Fibroblast of mammary gland (primary cell): ENCODE measurements at regions not wholly inside any gene's neighbourhood (a gene's known extent, or its start where the extent isn't known, plus 50 kb on each side); places are given as distances from the start of the nearest gene placed in this dataset.

Source experiments
- DNase-seq: peaks from one replicate; pipeline ENCODE4 v3.0.0-alpha.2; 2010; ENCODE audit warnings: low read depth
- H3K4me3 ChIP-seq: 2 replicates; pipeline ENCODE4 v1.5.1; 2011; ENCODE audit warnings: low read depth, mild to moderate bottlenecking, low read length, moderate library complexity; ENCODE audit not compliant: control insufficient read depth
- CTCF ChIP-seq: conservative IDR thresholded peaks from 2 replicates; pipeline ENCODE4 v1.5.1; 2011; ENCODE audit warnings: low read depth, low read length, inconsistent platforms; ENCODE audit not compliant: control insufficient read depth, insufficient read depth

GRCh38 chr2:39858677-39859076 lies 79.6 kb upstream of the THUMPD2 start:
- no peak for DNase-seq
- TF ChIP-seq CTCF = no peak
- no peak overlapping the region for H3K4me3 ChIP-seq

GRCh38 chr2:39855856-39856255 lies 76.8 kb upstream of the THUMPD2 start:
- H3K4me3 ChIP-seq = no peak overlapping the region
- DNase-seq = no peak
- no peak for TF ChIP-seq CTCF

GRCh38 chr2:39854771-39855170 lies 75.7 kb upstream of the THUMPD2 start:
- TF ChIP-seq CTCF = no peak
- DNase-seq = no peak
- H3K4me3 ChIP-seq = no peak overlapping the region

GRCh38 chr2:39852831-39853230 lies 73.8 kb upstream of the THUMPD2 start:
- no peak overlapping the region for H3K4me3 ChIP-seq
- no peak for DNase-seq
- no peak for TF ChIP-seq CTCF

- peak; percentile 24 for TF ChIP-seq CTCF
- peak; percentile 50 for DNase-seq
- H3K4me3 ChIP-seq = no peak overlapping the region
Measured at GRCh38 chr2:39851651-39852110, 72.6 kb upstream of the THUMPD2 start.

GRCh38 chr2:39851251-39851650 lies 72.2 kb upstream of the THUMPD2 start:
- no peak for TF ChIP-seq CTCF
- H3K4me3 ChIP-seq = no peak overlapping the region
- no peak for DNase-seq

GRCh38 chr2:39849982-39850526 lies 71.0 kb upstream of the THUMPD2 start:
- no peak for TF ChIP-seq CTCF
- no peak overlapping the region for H3K4me3 ChIP-seq
- DNase-seq = no peak
